C1 segment of cervical spinal cord (tissue), 14 donors: ENCODE measurements at regions not wholly inside any gene's neighbourhood (a gene's known extent, or its start where the extent isn't known, plus 50 kb on each side); places are given as distances from the start of the nearest gene placed in this dataset.
A peak's percentile ranks its signal among the peaks of the same experiment; 100 is the strongest.

Experiments
- DNase-seq, 14 donors: peaks; one replicate each; lab custom pipeline; 2025; lab: John Stamatoyannopoulos, UW

GRCh38 chr2:122163617-122164016, 408.2 kb downstream of the TSN start:
- DNase-seq = no peak

DNA sequence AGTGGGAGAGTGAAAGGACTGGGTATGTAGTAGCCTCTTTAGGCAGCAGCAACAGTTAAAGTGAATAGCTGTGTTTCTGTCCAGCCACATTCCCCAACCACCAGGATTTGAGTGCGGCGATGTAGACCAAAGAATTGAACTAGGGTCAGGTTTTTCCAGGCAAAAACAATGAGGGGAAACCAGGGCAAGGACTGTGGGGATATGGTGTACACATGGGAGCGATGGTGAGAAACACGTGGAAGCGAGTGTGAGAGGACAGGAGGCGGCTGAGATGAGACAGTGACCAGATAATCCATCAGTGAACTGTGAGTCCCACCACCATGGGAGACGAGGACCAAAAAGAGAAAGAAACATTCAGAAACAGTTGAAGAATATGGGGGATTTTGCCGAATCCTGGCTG, 409.5 kb downstream of the TSN start:
- DNase-seq = no peak

GRCh38 chr2:122166820-122167219, 411.4 kb downstream of the TSN start:
- DNase-seq = no peak

DNA sequence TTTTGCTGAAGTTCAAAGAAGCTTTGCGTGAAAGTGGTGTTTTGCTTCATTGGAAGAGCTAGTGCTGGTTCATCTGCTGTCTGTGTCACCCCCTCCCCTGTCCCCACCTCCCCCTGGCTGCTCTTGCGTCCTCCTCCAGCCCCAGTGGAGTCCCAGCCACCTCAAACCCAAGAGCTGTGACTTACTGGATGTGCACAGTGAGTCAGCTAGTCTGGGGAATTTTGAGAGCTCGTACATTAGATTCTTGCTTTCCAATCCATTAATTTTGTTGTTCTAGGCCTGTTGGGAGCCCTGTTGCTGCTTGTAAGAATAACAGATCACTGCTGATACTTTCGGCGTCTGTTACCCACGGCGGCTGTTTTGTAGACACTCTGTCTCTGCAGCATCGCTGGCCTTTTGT, 412.1 kb downstream of the TSN start:
- no peak for DNase-seq

DNA sequence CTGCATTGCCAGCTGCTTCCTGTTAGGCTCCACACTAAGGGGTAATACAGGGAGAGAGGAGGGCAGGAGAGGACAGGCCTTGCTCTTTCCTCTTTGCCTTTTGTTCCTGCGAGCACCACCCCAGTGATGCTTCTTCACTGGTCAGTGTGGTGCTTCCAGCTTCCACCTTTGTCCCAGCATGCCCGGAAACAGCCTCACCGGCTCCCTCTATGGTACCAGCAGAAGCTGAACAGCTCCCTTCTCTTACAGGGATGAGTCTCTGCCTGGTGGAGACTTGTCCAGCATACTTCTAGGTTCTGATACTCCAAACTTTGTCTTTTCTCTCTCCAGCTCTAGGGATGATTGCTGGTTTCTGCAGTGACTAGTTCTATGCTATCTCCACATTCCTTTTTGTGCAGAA, 413.3 kb downstream of the TSN start:
- no peak for DNase-seq

GRCh38 chr2:122172812-122173211, 417.4 kb downstream of the TSN start:
- no peak for DNase-seq

- no peak for DNase-seq
These were observed 418.6 kb downstream of the TSN start for GRCh38 chr2:122174061-122174460.

- no peak for DNase-seq
These were observed 424.2 kb downstream of the TSN start for GRCh38 chr2:122179492-122180165.

DNA sequence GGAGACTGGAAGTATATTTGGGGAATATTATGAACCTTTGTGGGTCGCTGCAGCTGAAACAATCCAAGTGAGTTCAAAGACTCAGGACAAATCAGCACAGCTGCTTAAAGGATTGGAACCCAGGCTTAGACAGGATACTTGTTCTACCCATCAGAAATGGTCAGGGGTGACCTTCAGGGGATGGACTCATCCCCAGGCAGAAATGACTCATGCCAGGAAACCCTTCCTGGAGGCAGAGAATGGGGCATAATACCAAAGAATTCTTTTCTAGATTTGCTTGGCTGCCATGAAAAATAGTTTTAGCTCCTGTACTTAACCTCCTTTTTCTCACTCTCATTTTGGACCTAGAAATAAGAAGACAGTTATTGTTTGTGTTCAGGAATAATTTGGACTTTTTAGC, 425.5 kb downstream of the TSN start:
- no peak for DNase-seq

GRCh38 chr2:122182616-122183355, 427.3 kb downstream of the TSN start:
- no peak for DNase-seq

DNA sequence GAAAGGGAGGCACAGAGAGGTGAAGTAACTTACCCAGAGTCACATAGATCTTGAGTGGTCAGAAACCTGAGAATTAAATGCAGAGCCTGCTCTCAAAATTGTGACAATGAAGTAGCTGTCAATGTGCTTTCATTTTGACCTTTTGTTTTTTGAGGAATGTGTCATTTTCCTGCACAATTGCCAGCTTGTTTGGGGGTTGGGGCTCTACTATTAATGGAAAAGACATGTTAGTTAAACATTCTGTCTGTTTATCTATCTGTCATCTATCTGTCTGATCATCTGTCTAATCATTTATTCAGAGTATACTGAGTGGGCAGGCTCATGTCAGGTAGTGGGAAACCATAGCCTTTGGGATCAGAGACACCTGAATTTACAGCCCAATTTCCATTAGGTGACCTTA, 428.4 kb downstream of the TSN start:
- no peak for DNase-seq

DNA sequence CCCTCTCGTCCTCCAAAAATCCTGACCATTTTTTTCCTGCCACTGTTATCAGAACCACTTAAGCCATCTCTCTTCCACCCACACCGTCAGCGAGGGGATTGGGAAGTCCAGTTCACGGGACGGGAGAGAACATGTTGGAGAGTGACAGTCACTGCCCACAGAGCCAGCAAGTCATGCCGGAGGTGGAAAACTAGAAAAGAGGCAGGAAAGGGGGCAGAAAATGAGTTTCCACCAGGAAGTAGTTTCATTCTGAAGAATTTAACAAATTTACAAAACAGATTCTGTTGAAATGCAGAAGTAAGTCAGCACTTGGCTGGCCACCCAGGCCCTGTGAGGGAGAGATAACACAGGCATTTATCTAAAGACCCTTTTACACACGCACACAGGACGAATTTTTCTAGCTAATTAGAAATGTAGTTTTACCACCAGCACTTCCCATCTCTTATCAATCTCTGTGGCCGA, 431.3 kb downstream of the TSN start:
- DNase-seq = no peak

GRCh38 chr2:122191331-122191730, 435.9 kb downstream of the TSN start:
- DNase-seq = no peak

DNA sequence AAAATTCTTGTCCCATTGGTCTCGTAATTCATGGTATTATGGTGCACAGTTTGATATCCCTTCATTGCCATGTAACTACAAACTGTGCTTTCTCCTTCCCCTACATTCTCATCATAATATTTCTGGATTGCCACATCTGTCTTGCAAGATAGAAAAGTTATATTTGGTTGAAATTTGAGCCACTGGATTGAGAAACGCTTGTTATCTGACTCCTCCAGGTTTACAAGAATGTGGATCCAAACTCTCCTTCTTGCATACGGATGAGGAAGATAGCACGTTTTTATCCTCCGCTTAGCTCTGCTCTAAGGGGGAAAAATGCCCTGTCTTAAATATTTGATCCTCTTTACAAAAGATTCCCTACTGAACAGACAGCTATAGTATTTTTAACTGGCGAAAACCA, 438.2 kb downstream of the TSN start:
- DNase-seq = no peak

DNA sequence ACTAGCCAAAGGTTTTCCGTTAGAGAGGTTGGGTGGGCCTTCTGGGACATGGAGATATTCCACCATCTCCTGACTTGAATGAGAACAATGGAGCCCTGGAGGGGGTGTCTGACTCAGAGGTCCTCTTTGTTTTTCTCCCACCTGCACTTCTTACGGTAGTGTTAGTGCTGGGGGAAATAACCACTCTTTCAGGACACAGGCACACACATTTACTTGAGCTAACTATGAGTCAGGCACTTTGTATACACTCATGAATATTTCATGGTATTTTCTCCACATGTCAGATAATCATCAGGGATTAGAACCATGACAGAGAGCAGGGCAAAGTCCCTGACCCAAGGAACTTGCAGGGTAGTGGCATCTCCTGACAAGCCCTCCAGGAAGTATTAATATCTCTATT, 439.1 kb downstream of the TSN start:
- DNase-seq = no peak

GRCh38 chr2:122203523-122203922, 448.1 kb downstream of the TSN start:
- DNase-seq = no peak

DNA sequence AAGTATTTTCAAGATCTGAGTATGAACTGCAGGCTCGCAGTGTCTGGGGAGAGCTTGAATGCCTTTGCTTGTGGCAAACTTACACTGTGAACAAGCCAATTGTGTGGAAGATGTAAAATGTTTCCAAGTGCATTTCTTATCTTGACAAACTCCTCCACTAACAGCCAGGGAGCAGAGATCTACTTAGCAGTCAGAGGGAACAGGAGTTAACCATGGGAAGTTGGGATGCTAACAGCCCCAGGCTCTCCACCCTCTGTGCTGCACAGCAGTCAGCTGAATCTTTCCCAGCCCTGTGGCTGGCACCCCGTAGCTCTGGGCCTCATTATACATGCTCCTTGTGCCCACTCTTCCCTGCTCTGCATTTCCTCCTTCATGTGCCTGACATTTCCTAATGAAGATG, 450.2 kb downstream of the TSN start:
- no peak for DNase-seq

DNA sequence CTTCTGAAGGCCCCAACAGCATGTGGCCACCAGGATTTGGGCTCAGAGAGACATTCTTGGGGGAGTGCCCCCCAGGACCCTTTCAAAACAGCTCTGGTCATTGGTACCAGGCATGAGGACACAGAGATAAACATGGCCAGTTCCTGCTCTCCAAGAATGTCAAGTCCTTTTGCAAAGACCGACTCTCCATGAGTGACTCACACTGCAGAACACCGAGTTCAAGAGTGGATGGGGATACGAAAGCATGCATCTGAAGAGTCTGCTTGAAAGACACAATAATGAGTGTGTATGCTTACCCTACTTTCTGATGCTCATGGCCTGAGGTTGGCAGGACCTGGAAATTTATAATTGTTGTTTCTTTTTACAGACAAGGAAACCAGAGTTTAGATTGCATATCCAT, 450.6 kb downstream of the TSN start:
- no peak for DNase-seq

- DNase-seq = no peak
These were observed 453.9 kb downstream of the TSN start for GRCh38 chr2:122209377-122209776.

DNA sequence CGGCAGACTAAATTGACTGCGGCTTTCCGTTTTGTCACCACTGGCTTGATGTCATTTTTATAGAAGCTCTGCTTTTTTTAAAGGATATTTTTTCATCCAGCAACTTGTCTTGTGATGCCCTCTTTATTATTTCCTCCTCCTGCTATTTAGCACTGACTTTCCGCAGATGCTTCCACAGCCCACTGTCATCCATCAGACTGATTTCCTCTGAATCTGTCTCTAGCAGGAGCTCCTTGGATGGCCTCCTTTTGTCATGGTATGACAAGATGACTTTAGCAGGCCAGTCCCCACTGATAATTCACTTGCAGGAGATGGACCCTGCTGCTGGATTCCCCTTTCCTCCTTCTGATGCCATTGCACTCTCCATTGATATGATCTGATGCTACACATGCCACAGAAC, 454.6 kb downstream of the TSN start:
- no peak for DNase-seq

GRCh38 chr2:122210898-122211856, 455.7 kb downstream of the TSN start:
- no peak for DNase-seq

- DNase-seq = peak in 1 of 14 donors; percentile 11
These were observed 457.9 kb downstream of the TSN start for GRCh38 chr2:122213312-122213711.
